PC-3 (cell line): ENCODE measurements at regions not wholly inside any gene's neighbourhood (a gene's known extent, or its start where the extent isn't known, plus 50 kb on each side); places are given as distances from the start of the nearest gene placed in this dataset.

ENCODE experiments used
- ATAC-seq: fragments of 200-7000 bp; cut with Tn5 transposase; 2 replicates; pipeline ENCODE4 v1.9.1; 2020; ENCODE audit warnings: mild to moderate bottlenecking, moderate library complexity
- BruUV-seq: library from RNA; stranded (reverse); fragments of 400-500 nt; replicated peaks from 2 replicates; lab custom pipeline; 2021; lab: Mats Ljungman, UMichigan
- CTCF ChIA-PET: fragments of 300-600 bp; sonication (Branson Sonifier 250); formaldehyde crosslinking; loops from one replicate; lab custom pipeline; 2022; ENCODE audit warnings: antibody characterized with exemption; lab: Charles Lee
- POLR2A ChIA-PET: fragments of 300-600 bp; sonication (Branson Sonifier 250); formaldehyde crosslinking; loops from one replicate; lab custom pipeline; 2022; ENCODE audit warnings: antibody characterized with exemption; ENCODE audit not compliant: unreplicated experiment; lab: Charles Lee
- DNase-seq: peaks from one replicate; pipeline ENCODE4 v3.0.0-alpha.2; 2015
- H2AFZ ChIP-seq: fragments of 300-600 bp; sonication (generic); 2 replicates; pipeline ENCODE4 v1.6.0; 2016; ENCODE audit warnings: antibody characterized with exemption, low read length
- H3F3A ChIP-seq: fragments of 300-600 bp; sonication (generic); one replicate; pipeline ENCODE4 v1.6.0; 2017; ENCODE audit warnings: antibody characterized with exemption, low read length, control low read depth, mild to moderate bottlenecking; ENCODE audit not compliant: unreplicated experiment
- H3K27ac ChIP-seq: fragments of 300-600 bp; sonication (generic); 2 replicates; pipeline ENCODE4 v1.5.1; 2016; ENCODE audit warnings: mild to moderate bottlenecking, low read length
- H3K27me3 ChIP-seq: fragments of 300-600 bp; sonication (generic); 2 replicates; pipeline ENCODE4 v1.6.1; 2016; ENCODE audit warnings: low read length, mixed read lengths
- H3K36me3 ChIP-seq: fragments of 300-600 bp; sonication (generic); 2 replicates; pipeline ENCODE4 v1.6.1; 2016; ENCODE audit warnings: low read depth, mixed run types, low read length, mixed read lengths
- H3K4me1 ChIP-seq: fragments of 300-600 bp; sonication (generic); 2 replicates; pipeline ENCODE4 v1.5.1; 2016; ENCODE audit warnings: low read length; ENCODE audit not compliant: insufficient read depth
- H3K4me2 ChIP-seq: fragments of 300-600 bp; sonication (generic); 2 replicates; pipeline ENCODE4 v1.6.0; 2016; ENCODE audit warnings: low read length
- H3K4me3 ChIP-seq: fragments of 300-600 bp; sonication (generic); 2 replicates; pipeline ENCODE4 v1.5.1; 2016; ENCODE audit warnings: mild to moderate bottlenecking, low read length, mixed read lengths
- H3K79me2 ChIP-seq: fragments of 300-600 bp; sonication (generic); 2 replicates; pipeline ENCODE4 v1.6.1; 2017; ENCODE audit warnings: low read length, mixed read lengths
- H3K9ac ChIP-seq: fragments of 300-600 bp; sonication (generic); 2 replicates; pipeline ENCODE4 v1.6.0; 2016; ENCODE audit warnings: mild to moderate bottlenecking, low read length
- H3K9me2 ChIP-seq: fragments of 300-600 bp; sonication (generic); replicated peaks from 2 replicates; pipeline ENCODE4 v1.6.1; 2016; ENCODE audit warnings: mixed run types, low read length, mixed read lengths
- H3K9me3 ChIP-seq: fragments of 300-600 bp; sonication (generic); 2 replicates; pipeline ENCODE4 v1.6.1; 2016; ENCODE audit warnings: low read length, mixed read lengths
- H4K20me1 ChIP-seq: fragments of 300-600 bp; sonication (generic); 2 replicates; pipeline ENCODE4 v1.6.1; 2016; ENCODE audit warnings: low read length, mixed read lengths
- EZH2 ChIP-seq: fragments of 300-600 bp; sonication (generic); IDR thresholded peaks from one replicate; pipeline ENCODE4 v1.6.1; 2017; ENCODE audit warnings: antibody characterized with exemption, mild to moderate bottlenecking, low read length; ENCODE audit not compliant: unreplicated experiment
- EZH2phosphoT487 ChIP-seq: fragments of 300-600 bp; sonication (generic); IDR thresholded peaks from 2 replicates; pipeline ENCODE4 v1.6.1; 2018; ENCODE audit warnings: mild to moderate bottlenecking, antibody characterized with exemption, low read length, borderline replicate concordance
- intact Hi-C: fragments of 100-400 bp; cut with micrococcal nuclease; formaldehyde crosslinking; loops from 2 replicates; pipeline ENCODE4 v1.9.0; 2023
- TF ChIP-seq, protein P1 (sequence below): fragments of 300-600 bp; sonication (generic); conservative IDR thresholded peaks from 2 replicates; pipeline ENCODE4 v1.5.1; 2017; ENCODE audit warnings: antibody characterized with exemption, low read depth, mild to moderate bottlenecking, low read length

DNA sequence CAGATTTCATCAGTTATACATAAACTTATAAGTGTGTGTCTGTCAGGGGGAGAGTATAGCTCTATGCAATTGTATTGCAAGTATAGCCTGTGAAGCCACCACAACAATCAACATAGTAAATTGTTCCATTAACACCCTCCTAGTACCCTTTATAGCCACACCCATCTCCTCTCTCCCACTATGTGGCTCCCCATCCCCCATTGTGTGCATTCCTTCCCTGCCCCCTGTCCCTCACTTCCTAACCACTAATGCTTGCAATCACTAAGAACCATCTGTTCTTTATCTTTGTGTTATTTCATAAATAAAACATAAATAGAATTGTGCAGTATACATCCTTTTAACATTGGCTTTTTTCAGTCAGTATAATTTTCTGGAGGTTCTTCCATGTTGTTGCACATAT is 83.1 kb upstream of the SLC5A12 start:
- Histone ChIP-seq H3K27ac (no peak overlapping the region), H3K9me2 (no peaks in the 10 kb centered on the region), H3K9me3 (no peaks in the 10 kb centered on the region), H3K4me1 (no peaks in the 10 kb centered on the region), H3K27me3 (no peaks in the 10 kb centered on the region), H3K4me3 (no peak overlapping the region), H3K4me2 (no peak overlapping the region), H2AFZ (no peak overlapping the region), H3K9ac (no peak overlapping the region), H4K20me1 (no peaks in the 10 kb centered on the region), H3F3A (no peaks in the 10 kb centered on the region), H3K36me3 (no peaks in the 10 kb centered on the region), H3K79me2 (no peaks in the 10 kb centered on the region)
- CTCF ChIA-PET = no interaction called here
- no peak for TF ChIP-seq EZH2phosphoT487
- no peak for TF ChIP-seq EZH2
- TF ChIP-seq, protein P1, sequence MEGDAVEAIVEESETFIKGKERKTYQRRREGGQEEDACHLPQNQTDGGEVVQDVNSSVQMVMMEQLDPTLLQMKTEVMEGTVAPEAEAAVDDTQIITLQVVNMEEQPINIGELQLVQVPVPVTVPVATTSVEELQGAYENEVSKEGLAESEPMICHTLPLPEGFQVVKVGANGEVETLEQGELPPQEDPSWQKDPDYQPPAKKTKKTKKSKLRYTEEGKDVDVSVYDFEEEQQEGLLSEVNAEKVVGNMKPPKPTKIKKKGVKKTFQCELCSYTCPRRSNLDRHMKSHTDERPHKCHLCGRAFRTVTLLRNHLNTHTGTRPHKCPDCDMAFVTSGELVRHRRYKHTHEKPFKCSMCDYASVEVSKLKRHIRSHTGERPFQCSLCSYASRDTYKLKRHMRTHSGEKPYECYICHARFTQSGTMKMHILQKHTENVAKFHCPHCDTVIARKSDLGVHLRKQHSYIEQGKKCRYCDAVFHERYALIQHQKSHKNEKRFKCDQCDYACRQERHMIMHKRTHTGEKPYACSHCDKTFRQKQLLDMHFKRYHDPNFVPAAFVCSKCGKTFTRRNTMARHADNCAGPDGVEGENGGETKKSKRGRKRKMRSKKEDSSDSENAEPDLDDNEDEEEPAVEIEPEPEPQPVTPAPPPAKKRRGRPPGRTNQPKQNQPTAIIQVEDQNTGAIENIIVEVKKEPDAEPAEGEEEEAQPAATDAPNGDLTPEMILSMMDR = no peak
- POLR2A ChIA-PET = no interaction called here
- no peak for ATAC-seq
- intact Hi-C loops = no loop called here
- no peak for DNase-seq
- no TSS peak for BruUV-seq

DNA sequence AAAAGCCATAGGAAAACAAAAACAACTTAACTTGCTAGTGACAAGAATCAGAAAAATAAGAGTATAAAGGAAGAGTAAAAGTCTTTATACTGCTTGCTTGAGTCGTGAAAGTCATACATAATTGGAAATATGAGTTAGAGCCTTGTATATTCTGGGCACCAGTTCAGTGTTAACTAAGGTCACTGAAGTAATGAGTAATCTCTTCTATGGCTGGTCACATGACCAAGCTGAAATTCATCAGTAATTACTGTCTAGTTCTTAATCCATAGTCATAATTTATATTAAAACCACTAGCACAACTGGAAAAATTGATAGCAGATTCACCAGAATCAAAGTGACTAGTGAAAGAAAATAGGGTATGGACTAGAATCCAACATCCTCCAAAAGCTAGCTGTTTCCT is 84.4 kb upstream of the SLC5A12 start:
- no peaks in the 10 kb centered on the region for H3K36me3 ChIP-seq
- H3K9me2 ChIP-seq = no peaks in the 10 kb centered on the region
- no peaks in the 10 kb centered on the region for H4K20me1 ChIP-seq
- no peak overlapping the region for H3K4me2 ChIP-seq
- DNase-seq (no peak), ATAC-seq (no peak)
- H3K4me3 ChIP-seq = no peak overlapping the region
- POLR2A ChIA-PET = no interaction called here
- no peaks in the 10 kb centered on the region for H3K4me1 ChIP-seq
- H3K9ac ChIP-seq = no peak overlapping the region
- no peak overlapping the region for H2AFZ ChIP-seq
- no peaks in the 10 kb centered on the region for H3K79me2 ChIP-seq
- intact Hi-C loops = no loop called here
- no TSS peak for BruUV-seq
- no peak overlapping the region for H3K27ac ChIP-seq
- no peak for TF ChIP-seq EZH2
- TF ChIP-seq, protein P1 = no peak
- no peak for TF ChIP-seq EZH2phosphoT487
- CTCF ChIA-PET = no interaction called here
- no peaks in the 10 kb centered on the region for H3F3A ChIP-seq
- no peaks in the 10 kb centered on the region for H3K9me3 ChIP-seq
- no peaks in the 10 kb centered on the region for H3K27me3 ChIP-seq

DNA sequence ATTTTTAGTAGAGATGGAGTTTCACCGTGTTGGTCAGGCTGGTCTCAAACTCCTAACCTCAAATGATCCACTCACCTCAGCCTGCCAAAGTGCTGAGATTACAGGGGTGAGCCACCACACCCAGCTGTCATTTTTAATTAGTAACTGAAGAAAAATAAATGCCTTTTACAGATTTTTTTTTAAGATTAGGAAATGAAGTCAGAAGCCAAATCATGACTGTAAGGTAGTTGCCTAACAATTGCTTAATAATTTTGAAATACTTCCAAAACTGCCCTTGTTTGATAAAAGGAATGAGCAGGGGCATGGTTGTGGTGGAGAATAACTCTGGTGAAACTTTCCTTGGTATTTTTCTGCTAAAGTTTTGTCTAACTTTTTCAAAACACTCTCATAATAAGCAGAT is 98.9 kb upstream of the SLC5A12 start:
- no peak overlapping the region for H3K27ac ChIP-seq
- BruUV-seq = no TSS peak
- H3K9me2 ChIP-seq = no peaks in the 10 kb centered on the region
- H3K4me1 ChIP-seq = no peaks in the 10 kb centered on the region
- H3K36me3 ChIP-seq = no peaks in the 10 kb centered on the region
- ATAC-seq (no peak), DNase-seq (no peak)
- intact Hi-C loops = no loop called here
- no peak overlapping the region for H3K4me3 ChIP-seq
- no peaks in the 10 kb centered on the region for H3K79me2 ChIP-seq
- H3K27me3 ChIP-seq = no peaks in the 10 kb centered on the region
- TF ChIP-seq EZH2 (no peak), EZH2phosphoT487 (no peak)
- TF ChIP-seq, protein P1 = no peak
- H4K20me1 ChIP-seq = no peaks in the 10 kb centered on the region
- no peak overlapping the region for H2AFZ ChIP-seq
- H3F3A ChIP-seq = no peaks in the 10 kb centered on the region
- ChIA-PET POLR2A (no interaction called here), CTCF (no interaction called here)
- no peak overlapping the region for H3K4me2 ChIP-seq
- H3K9ac ChIP-seq = no peak overlapping the region
- no peaks in the 10 kb centered on the region for H3K9me3 ChIP-seq
